ENCODE measurements at regions not wholly inside any gene's neighbourhood (a gene's known extent, or its start where the extent isn't known, plus 50 kb on each side); places are given as distances from the start of the nearest gene placed in this dataset.

GRCh38 chr22:34070531-34070930, 150.3 kb upstream of the LARGE1 start:
- DNase-seq, result no peak
- 40 to 59% methylated on average over 3 of the region's 3 CpGs for WGBS, 2 donors
- Histone ChIP-seq H3K27me3 (no peaks in the 10 kb centered on the region), H3K4me3 (no peak overlapping the region), H3K27ac (no peak overlapping the region), H3K4me1 (no peaks in the 10 kb centered on the region), H3K36me3 (replicated peaks in 1 of 2; ENCODE audit: insufficient read depth in 1 of 2, low read depth in 2 of 2) (no peaks in the 10 kb centered on the region), H3K9me3 (no peaks in the 10 kb centered on the region)
- TF ChIP-seq POLR2A (IDR thresholded peaks at IDR 0.05) (no peak), CTCF (IDR thresholded peaks at IDR 0.05) (no peak)
- intact Hi-C loops (cut with DNase I), result no loop called here
- no peak for ATAC-seq

- H3K27me3 ChIP-seq, result no peaks in the 10 kb centered on the region
- no peaks in the 10 kb centered on the region for H3K9me3 ChIP-seq
- no peak overlapping the region for H3K27ac ChIP-seq
- 41 to 50% methylated on average over 4 of the region's 4 CpGs for WGBS, 2 donors
- ATAC-seq, result no peak
- intact Hi-C loops (cut with DNase I), result no loop called here
- DNase-seq, result no peak
- no peak for TF ChIP-seq CTCF (IDR thresholded peaks at IDR 0.05)
- no peak for TF ChIP-seq POLR2A (IDR thresholded peaks at IDR 0.05)
- H3K36me3 ChIP-seq (replicated peaks in 1 of 2; ENCODE audit: insufficient read depth in 1 of 2, low read depth in 2 of 2), result no peaks in the 10 kb centered on the region
- no peak overlapping the region for H3K4me3 ChIP-seq
- H3K4me1 ChIP-seq, result no peaks in the 10 kb centered on the region
Observed at GRCh38 chr22:34072585-34072984, 152.3 kb upstream of the LARGE1 start.

DNA sequence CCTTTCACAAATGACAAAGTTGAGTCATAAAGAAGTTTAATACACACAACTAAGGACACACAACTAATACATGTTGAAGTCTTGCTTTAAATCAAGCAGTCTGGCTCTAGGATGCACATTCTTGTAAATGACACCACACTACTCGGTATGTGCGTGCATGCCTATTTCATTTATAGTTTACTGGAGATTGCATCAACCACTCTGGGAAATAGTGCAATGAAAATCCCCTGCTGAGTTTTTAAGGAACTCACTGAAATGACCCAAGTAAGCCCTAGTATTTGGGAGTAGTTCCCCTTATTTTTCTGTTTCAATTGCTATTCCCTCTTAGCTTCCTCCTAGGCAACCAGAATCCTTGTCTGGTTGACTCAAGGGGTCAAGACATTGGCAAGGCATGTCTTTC, 160.2 kb upstream of the LARGE1 start:
- intact Hi-C loops (cut with DNase I), result no loop called here
- Histone ChIP-seq H3K9me3 (no peaks in the 10 kb centered on the region), H3K4me1 (no peaks in the 10 kb centered on the region), H3K4me3 (no peak overlapping the region), H3K36me3 (replicated peaks in 1 of 2; ENCODE audit: insufficient read depth in 1 of 2, low read depth in 2 of 2) (no peaks in the 10 kb centered on the region), H3K27me3 (no peaks in the 10 kb centered on the region), H3K27ac (no peak overlapping the region)
- ATAC-seq (no peak), DNase-seq (no peak)
- WGBS, 2 donors, result 82 to 85% methylated on average over 2 of the region's 2 CpGs
- TF ChIP-seq CTCF (IDR thresholded peaks at IDR 0.05) (no peak), POLR2A (IDR thresholded peaks at IDR 0.05) (no peak)

DNA sequence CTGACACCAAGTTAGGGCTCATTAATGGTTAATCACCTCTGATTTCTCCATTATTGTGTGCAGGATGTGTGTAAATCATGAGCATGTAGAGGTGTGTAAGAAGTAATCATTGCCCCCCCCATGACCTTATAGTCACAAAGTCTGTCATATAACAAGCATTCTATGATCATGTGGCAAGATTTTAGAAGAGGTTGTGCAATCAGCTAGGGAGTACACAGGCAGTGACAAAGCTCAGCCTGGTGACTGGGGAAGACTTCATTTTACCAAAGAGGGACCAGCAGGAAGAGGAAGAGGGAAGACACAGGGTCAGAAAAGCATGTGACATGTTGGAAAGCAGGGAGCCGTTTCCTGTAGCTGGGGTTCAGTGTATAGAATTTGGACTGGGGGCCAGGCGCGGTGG, 176.5 kb upstream of the LARGE1 start:
- H3K9me3 ChIP-seq, result no peaks in the 10 kb centered on the region
- H3K4me1 ChIP-seq, result no peaks in the 10 kb centered on the region
- no peaks in the 10 kb centered on the region for H3K36me3 ChIP-seq (replicated peaks in 1 of 2; ENCODE audit: insufficient read depth in 1 of 2, low read depth in 2 of 2)
- H3K27me3 ChIP-seq, result no peaks in the 10 kb centered on the region
- intact Hi-C loops (cut with DNase I), result no loop called here
- H3K27ac ChIP-seq, result no peak overlapping the region
- DNase-seq (no peak), ATAC-seq (no peak)
- TF ChIP-seq POLR2A (IDR thresholded peaks at IDR 0.05) (no peak), CTCF (IDR thresholded peaks at IDR 0.05) (no peak)
- WGBS, 2 donors, result 87% methylated on average over 3 of the region's 3 CpGs
- no peak overlapping the region for H3K4me3 ChIP-seq

GRCh38 chr22:34099278-34099677, 179.0 kb upstream of the LARGE1 start:
- intact Hi-C loops (cut with DNase I), result no loop called here
- no peaks in the 10 kb centered on the region for H3K36me3 ChIP-seq (replicated peaks in 1 of 2; ENCODE audit: insufficient read depth in 1 of 2, low read depth in 2 of 2)
- WGBS, 2 donors, result 0 to 3% methylated on average over 1 of the region's 1 CpG
- H3K27ac ChIP-seq, result no peak overlapping the region
- no peak for TF ChIP-seq CTCF (IDR thresholded peaks at IDR 0.05)
- no peak for TF ChIP-seq POLR2A (IDR thresholded peaks at IDR 0.05)
- no peaks in the 10 kb centered on the region for H3K27me3 ChIP-seq
- no peaks in the 10 kb centered on the region for H3K4me1 ChIP-seq
- DNase-seq, result no peak
- ATAC-seq, result no peak
- H3K9me3 ChIP-seq, result no peaks in the 10 kb centered on the region
- H3K4me3 ChIP-seq, result no peak overlapping the region

Data from body of pancreas (tissue), 4 donors.